ENCODE measurements at regions not wholly inside any gene's neighbourhood (a gene's known extent, or its start where the extent isn't known, plus 50 kb on each side); places are given as distances from the start of the nearest gene placed in this dataset.

- Histone ChIP-seq H3K36me3 (ENCODE audit: insufficient read depth, low read length) (no peaks in the 10 kb centered on the region), H3K9me3 (ENCODE audit: low read length) (no peaks in the 10 kb centered on the region), H3K4me1 (ENCODE audit: insufficient read depth, low read length) (peaks cover 8% of the 10 kb centered on the region), H2AFZ (ENCODE audit: low read depth, low read length) (no peak overlapping the region), H3K27me3 (ENCODE audit: insufficient read depth, low read length) (no peaks in the 10 kb centered on the region), H3K4me3 (ENCODE audit: low read length) (no peak overlapping the region)
Measured at GRCh38 chr6:100177956-100178355, 183.9 kb upstream of the MCHR2 start.

GRCh38 chr6:100176951-100177710 is 183.1 kb upstream of the MCHR2 start:
- H2AFZ ChIP-seq (ENCODE audit: low read depth, low read length), result no peak overlapping the region
- H3K27me3 ChIP-seq (ENCODE audit: insufficient read depth, low read length), result no peaks in the 10 kb centered on the region
- H3K9me3 ChIP-seq (ENCODE audit: low read length), result no peaks in the 10 kb centered on the region
- peaks cover 3% of the 10 kb centered on the region for H3K4me1 ChIP-seq (ENCODE audit: insufficient read depth, low read length)
- H3K4me3 ChIP-seq (ENCODE audit: low read length), result no peak overlapping the region
- no peaks in the 10 kb centered on the region for H3K36me3 ChIP-seq (ENCODE audit: insufficient read depth, low read length)

GRCh38 chr6:100176311-100176950 is 182.4 kb upstream of the MCHR2 start:
- Histone ChIP-seq H3K4me1 (ENCODE audit: insufficient read depth, low read length) (peaks cover 3% of the 10 kb centered on the region), H3K27me3 (ENCODE audit: insufficient read depth, low read length) (no peaks in the 10 kb centered on the region), H3K36me3 (ENCODE audit: insufficient read depth, low read length) (no peaks in the 10 kb centered on the region), H3K9me3 (ENCODE audit: low read length) (no peaks in the 10 kb centered on the region), H2AFZ (ENCODE audit: low read depth, low read length) (no peak overlapping the region), H3K4me3 (ENCODE audit: low read length) (no peak overlapping the region)

GRCh38 chr6:100175814-100176310 is 181.8 kb upstream of the MCHR2 start:
- H2AFZ ChIP-seq (ENCODE audit: low read depth, low read length), result no peak overlapping the region
- H3K9me3 ChIP-seq (ENCODE audit: low read length), result no peaks in the 10 kb centered on the region
- no peak overlapping the region for H3K4me3 ChIP-seq (ENCODE audit: low read length)
- H3K4me1 ChIP-seq (ENCODE audit: insufficient read depth, low read length), result peaks cover 3% of the 10 kb centered on the region
- H3K27me3 ChIP-seq (ENCODE audit: insufficient read depth, low read length), result no peaks in the 10 kb centered on the region
- no peaks in the 10 kb centered on the region for H3K36me3 ChIP-seq (ENCODE audit: insufficient read depth, low read length)

GRCh38 chr6:100173211-100173610 is 179.2 kb upstream of the MCHR2 start:
- Histone ChIP-seq H3K36me3 (ENCODE audit: insufficient read depth, low read length) (no peaks in the 10 kb centered on the region), H3K4me3 (ENCODE audit: low read length) (no peak overlapping the region), H3K27me3 (ENCODE audit: insufficient read depth, low read length) (no peaks in the 10 kb centered on the region), H3K9me3 (ENCODE audit: low read length) (no peaks in the 10 kb centered on the region), H2AFZ (ENCODE audit: low read depth, low read length) (no peak overlapping the region), H3K4me1 (ENCODE audit: insufficient read depth, low read length) (peaks cover 3% of the 10 kb centered on the region)

- Histone ChIP-seq H3K4me1 (ENCODE audit: insufficient read depth, low read length) (no peaks in the 10 kb centered on the region), H3K27me3 (ENCODE audit: insufficient read depth, low read length) (no peaks in the 10 kb centered on the region), H3K36me3 (ENCODE audit: insufficient read depth, low read length) (no peaks in the 10 kb centered on the region), H3K9me3 (ENCODE audit: low read length) (no peaks in the 10 kb centered on the region), H3K4me3 (ENCODE audit: low read length) (no peak overlapping the region), H2AFZ (ENCODE audit: low read depth, low read length) (no peak overlapping the region)
Measured at GRCh38 chr6:100172322-100172713, 178.3 kb upstream of the MCHR2 start.

- Histone ChIP-seq H3K36me3 (ENCODE audit: insufficient read depth, low read length) (no peaks in the 10 kb centered on the region), H3K9me3 (ENCODE audit: low read length) (no peaks in the 10 kb centered on the region), H3K27me3 (ENCODE audit: insufficient read depth, low read length) (no peaks in the 10 kb centered on the region), H2AFZ (ENCODE audit: low read depth, low read length) (no peak overlapping the region), H3K4me1 (ENCODE audit: insufficient read depth, low read length) (no peaks in the 10 kb centered on the region), H3K4me3 (ENCODE audit: low read length) (no peak overlapping the region)
Measured at GRCh38 chr6:100171533-100172321, 177.7 kb upstream of the MCHR2 start.

GRCh38 chr6:100168148-100168547 is 174.1 kb upstream of the MCHR2 start:
- Histone ChIP-seq H3K4me1 (ENCODE audit: insufficient read depth, low read length) (peaks cover under 1% of the 10 kb centered on the region), H3K9me3 (ENCODE audit: low read length) (no peaks in the 10 kb centered on the region), H2AFZ (ENCODE audit: low read depth, low read length) (no peak overlapping the region), H3K36me3 (ENCODE audit: insufficient read depth, low read length) (no peaks in the 10 kb centered on the region), H3K27me3 (ENCODE audit: insufficient read depth, low read length) (no peaks in the 10 kb centered on the region), H3K4me3 (ENCODE audit: low read length) (no peak overlapping the region)

GRCh38 chr6:100167585-100167984 is 173.6 kb upstream of the MCHR2 start:
- H3K4me1 ChIP-seq (ENCODE audit: insufficient read depth, low read length), result peaks cover 4% of the 10 kb centered on the region

GRCh38 chr6:100166956-100167355 is 172.9 kb upstream of the MCHR2 start:
- Histone ChIP-seq H3K4me1 (ENCODE audit: insufficient read depth, low read length) (peaks cover 4% of the 10 kb centered on the region), H3K27me3 (ENCODE audit: insufficient read depth, low read length) (no peaks in the 10 kb centered on the region), H3K4me3 (ENCODE audit: low read length) (no peak overlapping the region), H3K36me3 (ENCODE audit: insufficient read depth, low read length) (no peaks in the 10 kb centered on the region), H3K9me3 (ENCODE audit: low read length) (no peaks in the 10 kb centered on the region), H2AFZ (ENCODE audit: low read depth, low read length) (no peak overlapping the region)

More at GRCh38 chr6:100167585-100167984, 173.6 kb upstream of the MCHR2 start:
- Histone ChIP-seq H2AFZ (ENCODE audit: low read depth, low read length) (no peak overlapping the region), H3K4me3 (ENCODE audit: low read length) (no peak overlapping the region), H3K36me3 (ENCODE audit: insufficient read depth, low read length) (no peaks in the 10 kb centered on the region), H3K27me3 (ENCODE audit: insufficient read depth, low read length) (no peaks in the 10 kb centered on the region), H3K9me3 (ENCODE audit: low read length) (no peaks in the 10 kb centered on the region)

GRCh38 chr6:100165442-100165841 is 171.4 kb upstream of the MCHR2 start:
- Histone ChIP-seq H3K9me3 (ENCODE audit: low read length) (no peaks in the 10 kb centered on the region), H3K4me1 (ENCODE audit: insufficient read depth, low read length) (peaks cover 4% of the 10 kb centered on the region), H3K4me3 (ENCODE audit: low read length) (no peak overlapping the region), H2AFZ (ENCODE audit: low read depth, low read length) (no peak overlapping the region), H3K27me3 (ENCODE audit: insufficient read depth, low read length) (no peaks in the 10 kb centered on the region), H3K36me3 (ENCODE audit: insufficient read depth, low read length) (no peaks in the 10 kb centered on the region)

GRCh38 chr6:100163035-100163434 is 169.0 kb upstream of the MCHR2 start:
- no peak overlapping the region for H2AFZ ChIP-seq (ENCODE audit: low read depth, low read length)

GRCh38 chr6:100161782-100162365 is 167.9 kb upstream of the MCHR2 start:
- no peak overlapping the region for H3K4me3 ChIP-seq (ENCODE audit: low read length)
- no peak overlapping the region for H2AFZ ChIP-seq (ENCODE audit: low read depth, low read length)
- H3K27me3 ChIP-seq (ENCODE audit: insufficient read depth, low read length), result no peaks in the 10 kb centered on the region
- peaks cover 4% of the 10 kb centered on the region for H3K4me1 ChIP-seq (ENCODE audit: insufficient read depth, low read length)
- no peaks in the 10 kb centered on the region for H3K36me3 ChIP-seq (ENCODE audit: insufficient read depth, low read length)
- H3K9me3 ChIP-seq (ENCODE audit: low read length), result no peaks in the 10 kb centered on the region

More at GRCh38 chr6:100163035-100163434, 169.0 kb upstream of the MCHR2 start:
- Histone ChIP-seq H3K4me3 (ENCODE audit: low read length) (no peak overlapping the region), H3K27me3 (ENCODE audit: insufficient read depth, low read length) (no peaks in the 10 kb centered on the region), H3K9me3 (ENCODE audit: low read length) (no peaks in the 10 kb centered on the region), H3K36me3 (ENCODE audit: insufficient read depth, low read length) (no peaks in the 10 kb centered on the region), H3K4me1 (ENCODE audit: insufficient read depth, low read length) (peaks cover 4% of the 10 kb centered on the region)
